Epithelial cell of esophagus (primary cell): ENCODE measurements at regions not wholly inside any gene's neighbourhood (a gene's known extent, or its start where the extent isn't known, plus 50 kb on each side); places are given as distances from the start of the nearest gene placed in this dataset.

Experiments
- DNase-seq: peaks from one replicate; pipeline ENCODE4 v3.0.0; 2010; ENCODE audit warnings: low read depth
- H3K4me3 ChIP-seq: 2 replicates; pipeline ENCODE4 v1.5.1; 2011; ENCODE audit warnings: mild to moderate bottlenecking, low read length, control low read depth
- TF ChIP-seq, protein P1 (sequence below): IDR thresholded peaks from 2 replicates; pipeline ENCODE4 v1.5.1; 2011; ENCODE audit warnings: low read depth, mild to moderate bottlenecking, low read length, control low read depth, inconsistent platforms; ENCODE audit not compliant: insufficient read depth; ENCODE audit errors: missing control alignments

DNA sequence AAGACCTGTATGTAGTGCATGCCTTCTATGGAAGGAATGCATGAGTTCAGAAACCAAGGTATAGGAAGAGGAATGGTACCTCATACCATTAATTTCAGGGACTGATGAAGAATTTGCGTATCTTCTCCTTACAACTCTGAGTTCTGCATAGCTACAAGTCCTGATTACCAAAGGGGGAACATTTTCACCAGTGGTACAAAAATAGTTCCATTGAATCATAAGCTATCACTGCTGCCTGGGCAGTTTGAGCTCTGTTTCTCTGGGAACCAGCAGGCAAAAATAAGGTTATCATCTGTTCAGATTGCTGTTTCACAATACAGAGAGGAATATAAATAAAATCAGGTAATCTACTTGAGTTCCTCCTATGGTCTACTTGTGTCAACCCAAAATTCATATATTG is 77.9 kb upstream of the GNPDA2 start:
- TF ChIP-seq, protein P1, sequence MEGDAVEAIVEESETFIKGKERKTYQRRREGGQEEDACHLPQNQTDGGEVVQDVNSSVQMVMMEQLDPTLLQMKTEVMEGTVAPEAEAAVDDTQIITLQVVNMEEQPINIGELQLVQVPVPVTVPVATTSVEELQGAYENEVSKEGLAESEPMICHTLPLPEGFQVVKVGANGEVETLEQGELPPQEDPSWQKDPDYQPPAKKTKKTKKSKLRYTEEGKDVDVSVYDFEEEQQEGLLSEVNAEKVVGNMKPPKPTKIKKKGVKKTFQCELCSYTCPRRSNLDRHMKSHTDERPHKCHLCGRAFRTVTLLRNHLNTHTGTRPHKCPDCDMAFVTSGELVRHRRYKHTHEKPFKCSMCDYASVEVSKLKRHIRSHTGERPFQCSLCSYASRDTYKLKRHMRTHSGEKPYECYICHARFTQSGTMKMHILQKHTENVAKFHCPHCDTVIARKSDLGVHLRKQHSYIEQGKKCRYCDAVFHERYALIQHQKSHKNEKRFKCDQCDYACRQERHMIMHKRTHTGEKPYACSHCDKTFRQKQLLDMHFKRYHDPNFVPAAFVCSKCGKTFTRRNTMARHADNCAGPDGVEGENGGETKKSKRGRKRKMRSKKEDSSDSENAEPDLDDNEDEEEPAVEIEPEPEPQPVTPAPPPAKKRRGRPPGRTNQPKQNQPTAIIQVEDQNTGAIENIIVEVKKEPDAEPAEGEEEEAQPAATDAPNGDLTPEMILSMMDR: no peak
- no peak overlapping the region for H3K4me3 ChIP-seq
- no peak for DNase-seq

DNA sequence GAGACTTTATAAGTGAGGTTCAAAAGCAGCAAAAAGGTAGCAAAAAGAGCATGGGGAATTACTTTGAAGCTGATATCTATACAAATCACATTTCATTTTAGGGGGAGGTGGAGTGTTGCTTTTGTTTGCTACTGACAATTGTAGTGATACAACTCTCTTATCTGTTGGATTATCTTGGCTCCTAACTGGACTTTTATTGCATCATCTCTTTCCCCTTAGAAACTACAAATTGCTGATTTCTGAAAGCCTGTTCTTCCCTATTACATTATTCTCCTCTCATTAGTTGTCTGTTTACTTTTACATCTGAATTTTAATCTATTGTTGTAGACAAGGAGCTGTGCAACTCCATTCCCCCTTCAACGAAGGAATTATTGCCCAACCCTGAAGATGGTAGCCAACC is 75.0 kb upstream of the GNPDA2 start:
- TF ChIP-seq, protein P1: no peak
- DNase-seq: no peak
- H3K4me3 ChIP-seq: no peak overlapping the region

DNA sequence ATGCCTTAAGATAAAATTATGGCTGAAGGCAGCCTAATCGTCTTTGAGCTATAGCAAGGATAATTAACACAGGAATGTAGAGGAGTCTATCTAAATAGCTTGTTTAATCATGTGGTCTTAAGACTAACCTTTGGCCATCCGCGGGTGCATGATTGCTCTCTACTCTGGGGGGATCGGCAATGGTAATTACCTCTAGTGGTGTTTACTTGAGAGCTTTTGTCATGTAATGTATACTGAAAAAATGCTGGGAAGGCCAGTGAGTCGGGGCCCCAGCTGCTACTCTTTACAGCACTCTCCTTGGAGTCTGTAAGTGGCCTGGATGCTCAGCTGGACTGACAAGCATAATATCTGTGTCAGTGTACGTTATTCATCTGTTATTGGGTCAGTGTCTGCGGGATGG is 65.5 kb upstream of the GNPDA2 start:
- TF ChIP-seq, protein P1: no peak
- no peak overlapping the region for H3K4me3 ChIP-seq
- no peak for DNase-seq

DNA sequence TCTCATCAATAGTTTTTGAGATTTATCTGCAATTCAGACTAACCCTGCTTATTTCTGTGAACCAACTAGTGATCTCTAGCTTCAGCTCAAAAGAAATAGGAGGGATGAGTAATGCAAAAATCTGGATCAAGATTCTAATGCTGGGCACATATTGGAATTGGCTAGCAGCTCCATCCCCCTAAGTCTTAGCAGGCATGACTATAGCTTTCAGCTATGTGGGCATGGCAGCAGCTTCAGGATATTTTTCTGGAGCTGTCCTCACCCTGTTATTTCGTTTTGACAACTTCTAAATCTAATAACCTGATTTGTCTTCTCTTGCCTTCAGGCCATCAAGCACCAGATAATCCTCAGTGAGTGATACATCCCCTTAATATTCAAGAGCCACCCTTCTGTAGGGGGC is 50.8 kb upstream of the GNPDA2 start:
- no peak for DNase-seq
- no peak overlapping the region for H3K4me3 ChIP-seq

More for the DNA sequence above, 50.8 kb upstream of the GNPDA2 start:
- TF ChIP-seq, protein P1: no peak
